ENCODE measurements at regions not wholly inside any gene's neighbourhood (a gene's known extent, or its start where the extent isn't known, plus 50 kb on each side); places are given as distances from the start of the nearest gene placed in this dataset.

DNA sequence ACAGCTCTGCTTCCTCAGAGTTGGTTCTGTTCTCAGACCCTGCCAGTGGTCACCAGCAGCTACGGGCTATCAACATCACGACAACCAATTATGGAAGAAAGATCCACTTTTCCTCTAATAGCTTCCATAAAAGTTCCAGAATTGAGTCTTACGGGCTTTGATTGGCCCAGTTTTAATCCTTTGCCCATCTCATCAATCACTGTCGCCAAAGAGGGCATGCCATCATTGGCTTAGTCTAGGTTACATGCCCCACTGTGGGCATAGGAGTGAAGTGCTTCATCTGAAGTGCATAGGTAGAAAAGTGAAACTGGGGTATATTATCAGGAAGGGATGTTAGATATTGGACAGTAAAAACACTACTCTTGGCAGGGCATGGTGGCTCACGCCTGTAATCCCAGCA is 76.6 kb upstream of the DHX40 start:
- TF ChIP-seq EZH2phosphoT487 (IDR thresholded peaks at IDR 0.05; ENCODE audit: unreplicated experiment) (no peak), JUNB (IDR thresholded peaks at IDR 0.05; ENCODE audit: unreplicated experiment) (no peak), POLR2AphosphoS5 (IDR thresholded peaks at IDR 0.05; ENCODE audit: low read depth) (no peak), CREB1 (CRISPR knock-in tag; IDR thresholded peaks at IDR 0.05; ENCODE audit: low read depth) (no peak), EZH2 (IDR thresholded peaks at IDR 0.05; ENCODE audit: low read depth, unreplicated experiment) (no peak), ZNF114 (CRISPR knock-in tag; IDR thresholded peaks at IDR 0.05) (no peak), NANOG (IDR thresholded peaks at IDR 0.05; ENCODE audit: borderline replicate concordance) (no peak), ZNF331 (CRISPR knock-in tag; IDR thresholded peaks at IDR 0.05; ENCODE audit: low read depth) (no peak)
- TF ChIP-seq, protein P1, sequence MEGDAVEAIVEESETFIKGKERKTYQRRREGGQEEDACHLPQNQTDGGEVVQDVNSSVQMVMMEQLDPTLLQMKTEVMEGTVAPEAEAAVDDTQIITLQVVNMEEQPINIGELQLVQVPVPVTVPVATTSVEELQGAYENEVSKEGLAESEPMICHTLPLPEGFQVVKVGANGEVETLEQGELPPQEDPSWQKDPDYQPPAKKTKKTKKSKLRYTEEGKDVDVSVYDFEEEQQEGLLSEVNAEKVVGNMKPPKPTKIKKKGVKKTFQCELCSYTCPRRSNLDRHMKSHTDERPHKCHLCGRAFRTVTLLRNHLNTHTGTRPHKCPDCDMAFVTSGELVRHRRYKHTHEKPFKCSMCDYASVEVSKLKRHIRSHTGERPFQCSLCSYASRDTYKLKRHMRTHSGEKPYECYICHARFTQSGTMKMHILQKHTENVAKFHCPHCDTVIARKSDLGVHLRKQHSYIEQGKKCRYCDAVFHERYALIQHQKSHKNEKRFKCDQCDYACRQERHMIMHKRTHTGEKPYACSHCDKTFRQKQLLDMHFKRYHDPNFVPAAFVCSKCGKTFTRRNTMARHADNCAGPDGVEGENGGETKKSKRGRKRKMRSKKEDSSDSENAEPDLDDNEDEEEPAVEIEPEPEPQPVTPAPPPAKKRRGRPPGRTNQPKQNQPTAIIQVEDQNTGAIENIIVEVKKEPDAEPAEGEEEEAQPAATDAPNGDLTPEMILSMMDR (conservative IDR thresholded peaks at IDR 0.05; ENCODE audit: low read depth in 2 of 2) = no peak
- TF ChIP-seq, protein P2, sequence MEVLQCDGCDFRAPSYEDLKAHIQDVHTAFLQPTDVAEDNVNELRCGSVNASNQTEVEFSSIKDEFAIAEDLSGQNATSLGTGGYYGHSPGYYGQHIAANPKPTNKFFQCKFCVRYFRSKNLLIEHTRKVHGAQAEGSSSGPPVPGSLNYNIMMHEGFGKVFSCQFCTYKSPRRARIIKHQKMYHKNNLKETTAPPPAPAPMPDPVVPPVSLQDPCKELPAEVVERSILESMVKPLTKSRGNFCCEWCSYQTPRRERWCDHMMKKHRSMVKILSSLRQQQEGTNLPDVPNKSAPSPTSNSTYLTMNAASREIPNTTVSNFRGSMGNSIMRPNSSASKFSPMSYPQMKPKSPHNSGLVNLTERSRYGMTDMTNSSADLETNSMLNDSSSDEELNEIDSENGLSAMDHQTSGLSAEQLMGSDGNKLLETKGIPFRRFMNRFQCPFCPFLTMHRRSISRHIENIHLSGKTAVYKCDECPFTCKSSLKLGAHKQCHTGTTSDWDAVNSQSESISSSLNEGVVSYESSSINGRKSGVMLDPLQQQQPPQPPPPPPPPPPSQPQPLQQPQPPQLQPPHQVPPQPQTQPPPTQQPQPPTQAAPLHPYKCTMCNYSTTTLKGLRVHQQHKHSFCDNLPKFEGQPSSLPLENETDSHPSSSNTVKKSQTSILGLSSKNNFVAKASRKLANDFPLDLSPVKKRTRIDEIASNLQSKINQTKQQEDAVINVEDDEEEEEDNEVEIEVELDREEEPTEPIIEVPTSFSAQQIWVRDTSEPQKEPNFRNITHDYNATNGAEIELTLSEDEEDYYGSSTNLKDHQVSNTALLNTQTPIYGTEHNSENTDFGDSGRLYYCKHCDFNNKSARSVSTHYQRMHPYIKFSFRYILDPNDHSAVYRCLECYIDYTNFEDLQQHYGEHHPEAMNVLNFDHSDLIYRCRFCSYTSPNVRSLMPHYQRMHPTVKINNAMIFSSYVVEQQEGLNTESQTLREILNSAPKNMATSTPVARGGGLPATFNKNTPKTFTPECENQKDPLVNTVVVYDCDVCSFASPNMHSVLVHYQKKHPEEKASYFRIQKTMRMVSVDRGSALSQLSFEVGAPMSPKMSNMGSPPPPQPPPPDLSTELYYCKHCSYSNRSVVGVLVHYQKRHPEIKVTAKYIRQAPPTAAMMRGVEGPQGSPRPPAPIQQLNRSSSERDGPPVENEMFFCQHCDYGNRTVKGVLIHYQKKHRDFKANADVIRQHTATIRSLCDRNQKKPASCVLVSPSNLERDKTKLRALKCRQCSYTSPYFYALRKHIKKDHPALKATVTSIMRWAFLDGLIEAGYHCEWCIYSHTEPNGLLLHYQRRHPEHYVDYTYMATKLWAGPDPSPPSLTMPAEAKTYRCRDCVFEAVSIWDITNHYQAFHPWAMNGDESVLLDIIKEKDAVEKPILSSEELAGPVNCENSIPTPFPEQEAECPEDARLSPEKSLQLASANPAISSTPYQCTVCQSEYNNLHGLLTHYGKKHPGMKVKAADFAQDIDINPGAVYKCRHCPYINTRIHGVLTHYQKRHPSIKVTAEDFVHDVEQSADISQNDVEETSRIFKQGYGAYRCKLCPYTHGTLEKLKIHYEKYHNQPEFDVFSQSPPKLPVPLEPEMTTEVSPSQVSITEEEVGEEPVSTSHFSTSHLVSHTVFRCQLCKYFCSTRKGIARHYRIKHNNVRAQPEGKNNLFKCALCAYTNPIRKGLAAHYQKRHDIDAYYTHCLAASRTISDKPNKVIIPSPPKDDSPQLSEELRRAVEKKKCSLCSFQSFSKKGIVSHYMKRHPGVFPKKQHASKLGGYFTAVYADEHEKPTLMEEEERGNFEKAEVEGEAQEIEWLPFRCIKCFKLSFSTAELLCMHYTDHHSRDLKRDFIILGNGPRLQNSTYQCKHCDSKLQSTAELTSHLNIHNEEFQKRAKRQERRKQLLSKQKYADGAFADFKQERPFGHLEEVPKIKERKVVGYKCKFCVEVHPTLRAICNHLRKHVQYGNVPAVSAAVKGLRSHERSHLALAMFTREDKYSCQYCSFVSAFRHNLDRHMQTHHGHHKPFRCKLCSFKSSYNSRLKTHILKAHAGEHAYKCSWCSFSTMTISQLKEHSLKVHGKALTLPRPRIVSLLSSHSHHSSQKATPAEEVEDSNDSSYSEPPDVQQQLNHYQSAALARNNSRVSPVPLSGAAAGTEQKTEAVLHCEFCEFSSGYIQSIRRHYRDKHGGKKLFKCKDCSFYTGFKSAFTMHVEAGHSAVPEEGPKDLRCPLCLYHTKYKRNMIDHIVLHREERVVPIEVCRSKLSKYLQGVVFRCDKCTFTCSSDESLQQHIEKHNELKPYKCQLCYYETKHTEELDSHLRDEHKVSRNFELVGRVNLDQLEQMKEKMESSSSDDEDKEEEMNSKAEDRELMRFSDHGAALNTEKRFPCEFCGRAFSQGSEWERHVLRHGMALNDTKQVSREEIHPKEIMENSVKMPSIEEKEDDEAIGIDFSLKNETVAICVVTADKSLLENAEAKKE (CRISPR knock-in tag; IDR thresholded peaks at IDR 0.05) = no peak
- TF ChIP-seq, protein P3, sequence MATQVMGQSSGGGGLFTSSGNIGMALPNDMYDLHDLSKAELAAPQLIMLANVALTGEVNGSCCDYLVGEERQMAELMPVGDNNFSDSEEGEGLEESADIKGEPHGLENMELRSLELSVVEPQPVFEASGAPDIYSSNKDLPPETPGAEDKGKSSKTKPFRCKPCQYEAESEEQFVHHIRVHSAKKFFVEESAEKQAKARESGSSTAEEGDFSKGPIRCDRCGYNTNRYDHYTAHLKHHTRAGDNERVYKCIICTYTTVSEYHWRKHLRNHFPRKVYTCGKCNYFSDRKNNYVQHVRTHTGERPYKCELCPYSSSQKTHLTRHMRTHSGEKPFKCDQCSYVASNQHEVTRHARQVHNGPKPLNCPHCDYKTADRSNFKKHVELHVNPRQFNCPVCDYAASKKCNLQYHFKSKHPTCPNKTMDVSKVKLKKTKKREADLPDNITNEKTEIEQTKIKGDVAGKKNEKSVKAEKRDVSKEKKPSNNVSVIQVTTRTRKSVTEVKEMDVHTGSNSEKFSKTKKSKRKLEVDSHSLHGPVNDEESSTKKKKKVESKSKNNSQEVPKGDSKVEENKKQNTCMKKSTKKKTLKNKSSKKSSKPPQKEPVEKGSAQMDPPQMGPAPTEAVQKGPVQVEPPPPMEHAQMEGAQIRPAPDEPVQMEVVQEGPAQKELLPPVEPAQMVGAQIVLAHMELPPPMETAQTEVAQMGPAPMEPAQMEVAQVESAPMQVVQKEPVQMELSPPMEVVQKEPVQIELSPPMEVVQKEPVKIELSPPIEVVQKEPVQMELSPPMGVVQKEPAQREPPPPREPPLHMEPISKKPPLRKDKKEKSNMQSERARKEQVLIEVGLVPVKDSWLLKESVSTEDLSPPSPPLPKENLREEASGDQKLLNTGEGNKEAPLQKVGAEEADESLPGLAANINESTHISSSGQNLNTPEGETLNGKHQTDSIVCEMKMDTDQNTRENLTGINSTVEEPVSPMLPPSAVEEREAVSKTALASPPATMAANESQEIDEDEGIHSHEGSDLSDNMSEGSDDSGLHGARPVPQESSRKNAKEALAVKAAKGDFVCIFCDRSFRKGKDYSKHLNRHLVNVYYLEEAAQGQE (IDR thresholded peaks at IDR 0.05; ENCODE audit: unreplicated experiment) = no peak
- TF ChIP-seq, protein P4, sequence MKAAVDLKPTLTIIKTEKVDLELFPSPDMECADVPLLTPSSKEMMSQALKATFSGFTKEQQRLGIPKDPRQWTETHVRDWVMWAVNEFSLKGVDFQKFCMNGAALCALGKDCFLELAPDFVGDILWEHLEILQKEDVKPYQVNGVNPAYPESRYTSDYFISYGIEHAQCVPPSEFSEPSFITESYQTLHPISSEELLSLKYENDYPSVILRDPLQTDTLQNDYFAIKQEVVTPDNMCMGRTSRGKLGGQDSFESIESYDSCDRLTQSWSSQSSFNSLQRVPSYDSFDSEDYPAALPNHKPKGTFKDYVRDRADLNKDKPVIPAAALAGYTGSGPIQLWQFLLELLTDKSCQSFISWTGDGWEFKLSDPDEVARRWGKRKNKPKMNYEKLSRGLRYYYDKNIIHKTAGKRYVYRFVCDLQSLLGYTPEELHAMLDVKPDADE (IDR thresholded peaks at IDR 0.05) = no peak
